Kidney (tissue), 13 donors: ENCODE measurements at regions not wholly inside any gene's neighbourhood (a gene's known extent, or its start where the extent isn't known, plus 50 kb on each side); places are given as distances from the start of the nearest gene placed in this dataset.

ENCODE experiments used
- DNase-seq, 5 donors: peaks; one replicate each; pipeline ENCODE4 v3.0.0-alpha.2; 2013 to 2020
- FAIRE-seq: peaks from 2 replicates; lab custom pipeline; 2012; peaks lifted over from hg19 to GRCh38; lab: Jason Lieb, UNC
- H3K27ac ChIP-seq, 2 donors: one replicate each; pipeline ENCODE4 v1.7.0; 2013; ENCODE audit warnings: low read depth in 2 of 2, low read length in 2 of 2, inconsistent platforms in 1 of 2
- H3K27me3 ChIP-seq: one replicate; pipeline ENCODE4 v1.7.1; 2013; ENCODE audit warnings: low read length, inconsistent platforms; ENCODE audit not compliant: control insufficient read depth, insufficient read depth
- H3K36me3 ChIP-seq, 3 donors: one replicate each; pipeline versions ENCODE4 v1.7.0 to v1.7.1; 2013; ENCODE audit warnings: low read length in 3 of 3, control low read depth in 1 of 3, inconsistent platforms in 1 of 3; ENCODE audit not compliant: insufficient read depth in 3 of 3, control insufficient read depth in 2 of 3
- H3K4me1 ChIP-seq, 3 donors: one replicate each; pipeline versions ENCODE4 v1.7.0 to v1.7.1; 2013; ENCODE audit warnings: low read length in 3 of 3, inconsistent platforms in 1 of 3, low read depth in 1 of 3; ENCODE audit not compliant: control insufficient read depth in 2 of 3, insufficient read depth in 2 of 3
- H3K4me3 ChIP-seq, 3 donors: one replicate each; pipeline versions ENCODE4 v1.7.0 to v1.8.1; 2013; ENCODE audit warnings: low read length in 3 of 3, control low read depth in 1 of 3, inconsistent platforms in 1 of 3
- H3K9ac ChIP-seq, 3 donors: one replicate each; pipeline versions ENCODE4 v1.7.0 to v1.7.1; 2013; ENCODE audit warnings: low read length in 3 of 3, control low read depth in 1 of 3, inconsistent platforms in 1 of 3
- H3K9me3 ChIP-seq, 3 donors: one replicate each; pipeline versions ENCODE4 v1.7.0 to v1.7.1; 2013; ENCODE audit warnings: low read length in 3 of 3, control low read depth in 1 of 3, inconsistent platforms in 1 of 3; ENCODE audit not compliant: control insufficient read depth in 2 of 3, insufficient read depth in 1 of 3
- intact Hi-C: fragments of 100-400 bp; cut with DNase I; formaldehyde crosslinking; loops from one replicate; pipeline ENCODE4 v1.11.1; 2022
- TF ChIP-seq, protein P1 (sequence below): IDR thresholded peaks from 3 replicates; pipeline ENCODE4 v1.5.1; 2012; ENCODE audit warnings: mild to moderate bottlenecking, moderate library complexity, borderline replicate concordance; ENCODE audit not compliant: insufficient read depth; ENCODE audit errors: extremely low read depth
- donor health status: control.
- donor health status: control.
- donor health status: control.
- donor health status: control.
- donor health status: control.
- donor health status: DM: yes; HTN: yes; CAD: no.
- donor health status: Normal renal cell carcinoma (clear cell type).

DNA sequence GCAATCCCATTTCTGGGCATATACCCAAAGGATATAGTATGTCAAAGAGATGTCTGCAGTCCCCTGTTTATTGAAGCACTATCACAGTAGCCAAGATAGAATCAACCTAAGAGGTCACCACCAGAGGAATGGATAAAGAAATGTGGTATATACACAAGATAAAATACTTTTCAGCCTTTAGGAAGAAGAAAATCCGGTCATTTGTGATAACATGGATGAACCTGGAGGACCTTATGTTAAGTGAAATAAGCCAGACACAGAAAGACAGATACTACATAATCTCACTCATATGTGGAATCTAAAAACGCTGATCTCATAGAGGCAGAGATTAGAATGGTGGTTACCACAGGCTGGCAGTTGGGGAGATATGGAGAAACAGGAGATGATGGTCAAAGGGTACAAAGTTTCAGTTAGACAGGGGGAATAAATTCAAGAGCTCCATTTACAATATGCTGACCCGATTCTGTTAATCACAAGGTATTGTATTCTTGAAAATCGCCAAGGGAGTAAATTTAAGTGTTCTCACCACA lies 195.8 kb downstream of the MTHFS start:
- H3K36me3 ChIP-seq: no peaks in the 10 kb centered on the region
- no peak overlapping the region for H3K9ac ChIP-seq
- no peak overlapping the region for H3K27ac ChIP-seq
- no peaks in the 10 kb centered on the region for H3K9me3 ChIP-seq
- no peaks in the 10 kb centered on the region for H3K4me1 ChIP-seq
- H3K4me3 ChIP-seq: no peak overlapping the region
- no peak for DNase-seq
- no peaks in the 10 kb centered on the region for H3K27me3 ChIP-seq
- no peak for FAIRE-seq
- TF ChIP-seq, protein P1, sequence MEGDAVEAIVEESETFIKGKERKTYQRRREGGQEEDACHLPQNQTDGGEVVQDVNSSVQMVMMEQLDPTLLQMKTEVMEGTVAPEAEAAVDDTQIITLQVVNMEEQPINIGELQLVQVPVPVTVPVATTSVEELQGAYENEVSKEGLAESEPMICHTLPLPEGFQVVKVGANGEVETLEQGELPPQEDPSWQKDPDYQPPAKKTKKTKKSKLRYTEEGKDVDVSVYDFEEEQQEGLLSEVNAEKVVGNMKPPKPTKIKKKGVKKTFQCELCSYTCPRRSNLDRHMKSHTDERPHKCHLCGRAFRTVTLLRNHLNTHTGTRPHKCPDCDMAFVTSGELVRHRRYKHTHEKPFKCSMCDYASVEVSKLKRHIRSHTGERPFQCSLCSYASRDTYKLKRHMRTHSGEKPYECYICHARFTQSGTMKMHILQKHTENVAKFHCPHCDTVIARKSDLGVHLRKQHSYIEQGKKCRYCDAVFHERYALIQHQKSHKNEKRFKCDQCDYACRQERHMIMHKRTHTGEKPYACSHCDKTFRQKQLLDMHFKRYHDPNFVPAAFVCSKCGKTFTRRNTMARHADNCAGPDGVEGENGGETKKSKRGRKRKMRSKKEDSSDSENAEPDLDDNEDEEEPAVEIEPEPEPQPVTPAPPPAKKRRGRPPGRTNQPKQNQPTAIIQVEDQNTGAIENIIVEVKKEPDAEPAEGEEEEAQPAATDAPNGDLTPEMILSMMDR: no peak
- intact Hi-C loops: no loop called here

DNA sequence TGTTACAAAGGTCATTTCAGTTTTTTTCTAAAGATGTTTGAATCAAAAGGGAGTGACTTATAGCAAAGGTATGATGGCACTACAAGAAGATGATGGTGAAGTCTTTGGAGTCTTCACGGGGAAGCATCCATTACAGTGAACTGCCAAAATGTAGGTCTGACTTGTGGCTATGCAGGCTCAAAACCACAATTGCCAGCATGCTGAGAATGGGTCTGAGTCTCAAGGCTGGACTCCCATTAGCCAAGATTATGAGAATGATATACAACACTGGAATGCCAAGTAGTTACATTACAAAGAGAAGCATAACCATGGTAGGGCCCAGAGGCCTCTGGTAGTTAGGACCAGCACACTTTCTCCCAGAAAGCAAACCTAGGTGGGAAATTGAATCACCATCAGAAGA lies 194.2 kb downstream of the MTHFS start:
- no peaks in the 10 kb centered on the region for H3K36me3 ChIP-seq
- DNase-seq (no peak), FAIRE-seq (no peak)
- no peak overlapping the region for H3K27ac ChIP-seq
- intact Hi-C loops: no loop called here
- H3K9ac ChIP-seq: no peak overlapping the region
- TF ChIP-seq, protein P1: no peak
- H3K27me3 ChIP-seq: no peaks in the 10 kb centered on the region
- H3K9me3 ChIP-seq: no peaks in the 10 kb centered on the region
- H3K4me1 ChIP-seq: no peaks in the 10 kb centered on the region
- no peak overlapping the region for H3K4me3 ChIP-seq

DNA sequence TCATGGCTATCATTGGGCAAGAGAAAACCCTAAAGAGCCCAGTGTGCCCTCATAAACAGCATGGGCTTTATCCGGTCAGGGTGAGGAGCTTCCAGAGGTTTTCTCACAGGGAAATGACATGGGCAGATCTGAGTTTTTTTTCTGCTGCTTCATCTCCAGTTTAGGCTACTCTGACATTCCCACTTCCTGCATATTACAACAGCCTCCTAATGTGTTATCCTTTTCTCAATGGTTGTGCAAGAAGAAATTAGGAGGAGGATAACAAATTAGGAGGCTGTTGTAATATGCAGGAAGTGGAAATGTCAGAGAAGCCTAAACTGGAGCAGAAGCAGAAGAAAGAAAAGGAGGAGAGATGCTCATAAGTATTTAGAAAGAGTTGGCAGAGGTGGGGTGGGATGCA lies 175.6 kb downstream of the MTHFS start:
- Histone ChIP-seq H3K36me3 (no peaks in the 10 kb centered on the region), H3K27me3 (no peaks in the 10 kb centered on the region), H3K4me3 (no peak overlapping the region), H3K9me3 (no peaks in the 10 kb centered on the region), H3K9ac (no peak overlapping the region), H3K27ac (no peak overlapping the region), H3K4me1 (no peaks in the 10 kb centered on the region)
- TF ChIP-seq, protein P1: no peak
- DNase-seq: no peak
- no peak for FAIRE-seq
- intact Hi-C loops: no loop called here

DNA sequence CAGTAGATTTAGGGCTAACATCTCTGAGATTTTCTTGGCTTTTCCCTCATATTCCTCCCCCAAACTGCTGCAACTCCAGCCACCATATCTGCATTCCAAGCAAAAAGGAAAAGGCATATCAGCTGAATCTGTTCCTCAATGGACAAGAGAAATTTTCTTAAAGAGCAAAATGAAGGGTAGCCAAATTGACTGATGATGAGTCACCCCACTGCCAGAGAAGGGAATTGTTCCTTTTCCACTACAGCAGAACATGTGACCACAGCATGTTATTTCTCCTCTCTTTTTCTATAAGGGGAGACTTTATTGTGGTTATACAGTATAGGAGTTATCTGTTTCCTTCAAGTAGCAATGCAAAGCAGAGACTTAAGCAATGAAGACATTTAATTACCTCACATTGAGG lies 172.5 kb downstream of the MTHFS start:
- intact Hi-C loops: no loop called here
- FAIRE-seq: no peak
- no peak overlapping the region for H3K27ac ChIP-seq
- no peak overlapping the region for H3K9ac ChIP-seq
- TF ChIP-seq, protein P1: no peak
- H3K4me3 ChIP-seq: no peak overlapping the region
- DNase-seq: no peak
- H3K4me1 ChIP-seq: no peaks in the 10 kb centered on the region
- H3K27me3 ChIP-seq: no peaks in the 10 kb centered on the region
- H3K9me3 ChIP-seq: no peaks in the 10 kb centered on the region
- H3K36me3 ChIP-seq: no peaks in the 10 kb centered on the region
